ENCODE measurements at regions not wholly inside any gene's neighbourhood (a gene's known extent, or its start where the extent isn't known, plus 50 kb on each side); places are given as distances from the start of the nearest gene placed in this dataset.

DNA sequence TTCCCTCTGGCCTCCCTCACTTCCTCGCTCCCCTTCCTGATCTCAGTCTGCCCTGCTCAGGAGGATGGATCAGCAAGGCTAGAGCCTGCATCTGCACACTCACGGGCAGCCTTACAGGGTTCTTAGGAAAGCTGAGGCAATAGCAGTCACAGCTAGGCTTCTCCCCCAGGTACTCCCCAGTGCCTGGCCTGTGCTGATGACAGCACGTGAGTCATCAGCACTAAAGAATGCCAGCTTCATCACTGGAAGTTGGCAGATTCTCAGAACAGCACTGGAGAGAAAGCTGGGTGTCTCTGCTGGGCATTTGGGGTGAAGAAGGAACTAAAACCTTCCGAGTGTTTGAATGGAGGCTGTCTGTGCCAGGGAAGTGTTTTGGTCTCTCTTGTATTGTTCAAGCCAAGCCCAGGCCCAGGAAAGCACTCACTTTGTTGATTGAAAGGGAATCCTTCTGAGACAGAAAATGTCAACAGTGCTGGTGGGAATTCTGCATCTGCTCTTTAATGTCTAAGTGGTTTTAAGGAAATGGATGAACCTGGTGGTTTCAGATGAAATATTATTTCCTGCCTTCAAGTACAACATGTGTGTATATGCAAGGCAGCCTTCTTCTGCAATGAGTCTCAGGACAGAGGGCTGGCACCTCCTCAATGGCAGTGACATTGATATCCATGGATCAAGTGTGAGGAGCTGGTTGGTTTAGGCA is 73.0 kb upstream of the SCOC start (continued):
- TF ChIP-seq ELF1 (IDR thresholded peaks at IDR 0.05; ENCODE audit: borderline replicate concordance, low read depth) (no peak), YY1 (IDR thresholded peaks at IDR 0.05; ENCODE audit: extremely low read depth, insufficient replicate concordance, low read depth, low read length) (no peak), ZFX (IDR thresholded peaks at IDR 0.05) (no peak)

DNA sequence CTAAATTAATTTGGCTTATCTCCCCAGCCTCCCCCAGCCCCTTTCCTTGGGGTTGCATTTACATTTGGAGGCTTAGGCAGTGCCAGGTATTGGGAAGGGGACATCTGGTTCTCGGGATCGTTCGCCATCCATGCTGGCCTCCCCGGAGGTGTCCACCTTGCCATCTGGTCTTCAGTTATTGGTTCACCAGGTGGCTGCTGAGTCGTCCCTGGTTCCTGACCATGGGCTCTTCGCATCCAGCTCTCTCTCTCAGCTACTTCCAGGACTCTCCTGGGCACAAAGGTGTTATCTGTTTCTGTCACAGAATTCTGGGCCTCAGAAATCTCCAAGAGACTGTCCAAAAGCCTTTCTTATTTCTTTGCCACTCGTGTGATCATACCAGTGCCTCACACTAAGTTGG is 75.4 kb upstream of the SCOC start:
- Histone ChIP-seq H3K9ac (ENCODE audit: low read length) (no peak overlapping the region), H4K20me1 (ENCODE audit: insufficient read depth) (no peaks in the 10 kb centered on the region), H3K79me2 (ENCODE audit: insufficient read depth, low read length) (no peaks in the 10 kb centered on the region), H3K27me3 (ENCODE audit: insufficient read depth, low read length) (no peaks in the 10 kb centered on the region), H3K4me1 (ENCODE audit: control insufficient read depth in 1 of 2, insufficient read depth in 2 of 2, low read length in 2 of 2) (peaks cover 34 to 46% of the 10 kb centered on the region in 2 experiments), H3K27ac (ENCODE audit: low read depth, low read length) (no peak overlapping the region), H3K4me2 (ENCODE audit: low read length) (peak overlapping the region; percentile 82), H3K36me3 (ENCODE audit: control insufficient read depth in 1 of 2, insufficient read depth in 2 of 2, low read length in 2 of 2) (no peaks in the 10 kb centered on the region), H2AFZ (ENCODE audit: low read depth, low read length, poor library complexity, severe bottlenecking) (no peak overlapping the region), H3K4me3 (replicated peaks in 1 of 2; ENCODE audit: low read depth in 1 of 2, low read length in 2 of 2) (no peak overlapping the region), H3K9me2 (ENCODE audit: insufficient read depth) (no peaks in the 10 kb centered on the region), H3K9me3 (ENCODE audit: control insufficient read depth in 1 of 2, insufficient read depth in 1 of 2, low read depth in 1 of 2, low read length in 2 of 2) (no peaks in the 10 kb centered on the region)
- intact Hi-C loops (cut with micrococcal nuclease), result no loop called here
- ChIA-PET RAD21 (ENCODE audit: low non-redundant PET in 1 of 2, low total read pairs in 2 of 2, uncharacterized antibody in 2 of 2, unreplicated experiment in 2 of 2) (no interaction called here), POLR2A (no interaction called here), CTCF (interaction anchor here (1.1 kb wide), 1 partner anchor 45 kb away, joined by 3 read pairs; no protein-coding TSS in a partner anchor)
- TF ChIP-seq, protein P1, sequence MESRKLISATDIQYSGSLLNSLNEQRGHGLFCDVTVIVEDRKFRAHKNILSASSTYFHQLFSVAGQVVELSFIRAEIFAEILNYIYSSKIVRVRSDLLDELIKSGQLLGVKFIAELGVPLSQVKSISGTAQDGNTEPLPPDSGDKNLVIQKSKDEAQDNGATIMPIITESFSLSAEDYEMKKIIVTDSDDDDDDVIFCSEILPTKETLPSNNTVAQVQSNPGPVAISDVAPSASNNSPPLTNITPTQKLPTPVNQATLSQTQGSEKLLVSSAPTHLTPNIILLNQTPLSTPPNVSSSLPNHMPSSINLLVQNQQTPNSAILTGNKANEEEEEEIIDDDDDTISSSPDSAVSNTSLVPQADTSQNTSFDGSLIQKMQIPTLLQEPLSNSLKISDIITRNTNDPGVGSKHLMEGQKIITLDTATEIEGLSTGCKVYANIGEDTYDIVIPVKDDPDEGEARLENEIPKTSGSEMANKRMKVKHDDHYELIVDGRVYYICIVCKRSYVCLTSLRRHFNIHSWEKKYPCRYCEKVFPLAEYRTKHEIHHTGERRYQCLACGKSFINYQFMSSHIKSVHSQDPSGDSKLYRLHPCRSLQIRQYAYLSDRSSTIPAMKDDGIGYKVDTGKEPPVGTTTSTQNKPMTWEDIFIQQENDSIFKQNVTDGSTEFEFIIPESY (IDR thresholded peaks at IDR 0.05; ENCODE audit: extremely low read depth, insufficient replicate concordance, low read length), result no peak
- TF ChIP-seq, protein P2, sequence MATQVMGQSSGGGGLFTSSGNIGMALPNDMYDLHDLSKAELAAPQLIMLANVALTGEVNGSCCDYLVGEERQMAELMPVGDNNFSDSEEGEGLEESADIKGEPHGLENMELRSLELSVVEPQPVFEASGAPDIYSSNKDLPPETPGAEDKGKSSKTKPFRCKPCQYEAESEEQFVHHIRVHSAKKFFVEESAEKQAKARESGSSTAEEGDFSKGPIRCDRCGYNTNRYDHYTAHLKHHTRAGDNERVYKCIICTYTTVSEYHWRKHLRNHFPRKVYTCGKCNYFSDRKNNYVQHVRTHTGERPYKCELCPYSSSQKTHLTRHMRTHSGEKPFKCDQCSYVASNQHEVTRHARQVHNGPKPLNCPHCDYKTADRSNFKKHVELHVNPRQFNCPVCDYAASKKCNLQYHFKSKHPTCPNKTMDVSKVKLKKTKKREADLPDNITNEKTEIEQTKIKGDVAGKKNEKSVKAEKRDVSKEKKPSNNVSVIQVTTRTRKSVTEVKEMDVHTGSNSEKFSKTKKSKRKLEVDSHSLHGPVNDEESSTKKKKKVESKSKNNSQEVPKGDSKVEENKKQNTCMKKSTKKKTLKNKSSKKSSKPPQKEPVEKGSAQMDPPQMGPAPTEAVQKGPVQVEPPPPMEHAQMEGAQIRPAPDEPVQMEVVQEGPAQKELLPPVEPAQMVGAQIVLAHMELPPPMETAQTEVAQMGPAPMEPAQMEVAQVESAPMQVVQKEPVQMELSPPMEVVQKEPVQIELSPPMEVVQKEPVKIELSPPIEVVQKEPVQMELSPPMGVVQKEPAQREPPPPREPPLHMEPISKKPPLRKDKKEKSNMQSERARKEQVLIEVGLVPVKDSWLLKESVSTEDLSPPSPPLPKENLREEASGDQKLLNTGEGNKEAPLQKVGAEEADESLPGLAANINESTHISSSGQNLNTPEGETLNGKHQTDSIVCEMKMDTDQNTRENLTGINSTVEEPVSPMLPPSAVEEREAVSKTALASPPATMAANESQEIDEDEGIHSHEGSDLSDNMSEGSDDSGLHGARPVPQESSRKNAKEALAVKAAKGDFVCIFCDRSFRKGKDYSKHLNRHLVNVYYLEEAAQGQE (IDR thresholded peaks at IDR 0.05; ENCODE audit: low read depth), result no peak
- TF ChIP-seq RAD21 (IDR thresholded peaks at IDR 0.05; ENCODE audit: low read depth) (no peak), ELF1 (IDR thresholded peaks at IDR 0.05; ENCODE audit: borderline replicate concordance, low read depth) (no peak), JUND (IDR thresholded peaks at IDR 0.05) (no peak), CEBPB (IDR thresholded peaks at IDR 0.05; ENCODE audit: low read depth) (no peak), EZH2 (IDR thresholded peaks at IDR 0.05) (no peak), YY1 (IDR thresholded peaks at IDR 0.05; ENCODE audit: extremely low read depth, insufficient replicate concordance, low read depth, low read length) (no peak), POLR2AphosphoS5 (IDR thresholded peaks at IDR 0.05; ENCODE audit: low read depth, low read length) (no peak), CBX3 (IDR thresholded peaks at IDR 0.05; ENCODE audit: low read depth) (no peak), FOSL1 (IDR thresholded peaks at IDR 0.05; ENCODE audit: low read depth) (no peak), POLR2A (IDR thresholded peaks at IDR 0.05; ENCODE audit: borderline replicate concordance, extremely low read depth, insufficient read depth, insufficient read length) (no peak), ZFX (IDR thresholded peaks at IDR 0.05) (no peak), TCF7L2 (IDR thresholded peaks at IDR 0.05; ENCODE audit: borderline replicate concordance, extremely low read depth, insufficient read depth, insufficient read length) (no peak), ZNF274 (IDR thresholded peaks at IDR 0.05; ENCODE audit: low read depth, low read length) (no peak), SP1 (IDR thresholded peaks at IDR 0.05; ENCODE audit: low read depth) (no peak), SIN3A (IDR thresholded peaks at IDR 0.05; ENCODE audit: low read depth) (no peak), SRF (IDR thresholded peaks at IDR 0.05; ENCODE audit: low read depth) (no peak)
- TF ChIP-seq, protein P3, sequence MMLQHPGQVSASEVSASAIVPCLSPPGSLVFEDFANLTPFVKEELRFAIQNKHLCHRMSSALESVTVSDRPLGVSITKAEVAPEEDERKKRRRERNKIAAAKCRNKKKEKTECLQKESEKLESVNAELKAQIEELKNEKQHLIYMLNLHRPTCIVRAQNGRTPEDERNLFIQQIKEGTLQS (IDR thresholded peaks at IDR 0.05), result no peak
- TF ChIP-seq, protein P4, sequence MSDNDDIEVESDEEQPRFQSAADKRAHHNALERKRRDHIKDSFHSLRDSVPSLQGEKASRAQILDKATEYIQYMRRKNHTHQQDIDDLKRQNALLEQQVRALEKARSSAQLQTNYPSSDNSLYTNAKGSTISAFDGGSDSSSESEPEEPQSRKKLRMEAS (IDR thresholded peaks at IDR 0.05), result no peak
- no peak for DNase-seq (ENCODE audit: low read depth, low spot score)
- ATAC-seq, result no peak
- BruUV-seq (replicated peaks), result no TSS peak

Measured in HCT116 (cell line).